GM19043 (cell line): ENCODE measurements at regions not wholly inside any gene's neighbourhood (a gene's known extent, or its start where the extent isn't known, plus 50 kb on each side); places are given as distances from the start of the nearest gene placed in this dataset.
"Not testable (repeated sequence)": the region's sequence is repeated elsewhere in the genome, so short reads cannot be mapped to it uniquely, and the experiment has no call there.

Source experiments
- ATAC-seq: cut with Tn5 transposase; IDR thresholded peaks from one replicate; pipeline ENCODE4 v1.9.1; 2021; ENCODE audit warnings: low read depth; ENCODE audit not compliant: unreplicated experiment

- ATAC-seq: no peak
These were observed 360.5 kb downstream of the ICE1 start for GRCh38 chr5:5783021-5783420.

GRCh38 chr5:5782402-5782801 is 359.9 kb downstream of the ICE1 start:
- no peak for ATAC-seq

- ATAC-seq: no peak
These were observed 358.9 kb downstream of the ICE1 start for GRCh38 chr5:5781335-5781734.

DNA sequence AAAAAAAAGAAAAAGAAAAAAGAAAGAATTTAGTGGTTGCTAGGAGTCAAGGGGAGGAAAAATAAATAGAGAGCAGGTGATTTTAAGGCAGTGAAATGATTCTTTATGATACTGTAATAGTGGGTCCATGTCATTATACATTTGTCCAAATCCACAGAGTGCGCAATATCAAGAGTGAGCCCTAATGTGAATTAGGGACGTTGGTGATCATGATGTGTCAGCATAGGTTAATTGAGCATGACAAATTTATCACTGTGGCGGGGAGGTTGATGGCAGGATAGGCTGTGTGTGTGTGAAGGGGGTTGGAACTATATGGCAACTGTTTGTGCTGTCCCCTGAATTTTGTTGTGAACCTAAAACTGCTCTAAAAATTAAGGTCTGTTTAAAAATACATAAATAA is 357.8 kb downstream of the ICE1 start:
- ATAC-seq: no peak

GRCh38 chr5:5777013-5777412 is 354.5 kb downstream of the ICE1 start:
- no peak for ATAC-seq

- no peak for ATAC-seq
These were observed 349.7 kb downstream of the ICE1 start for GRCh38 chr5:5772202-5772601.

DNA sequence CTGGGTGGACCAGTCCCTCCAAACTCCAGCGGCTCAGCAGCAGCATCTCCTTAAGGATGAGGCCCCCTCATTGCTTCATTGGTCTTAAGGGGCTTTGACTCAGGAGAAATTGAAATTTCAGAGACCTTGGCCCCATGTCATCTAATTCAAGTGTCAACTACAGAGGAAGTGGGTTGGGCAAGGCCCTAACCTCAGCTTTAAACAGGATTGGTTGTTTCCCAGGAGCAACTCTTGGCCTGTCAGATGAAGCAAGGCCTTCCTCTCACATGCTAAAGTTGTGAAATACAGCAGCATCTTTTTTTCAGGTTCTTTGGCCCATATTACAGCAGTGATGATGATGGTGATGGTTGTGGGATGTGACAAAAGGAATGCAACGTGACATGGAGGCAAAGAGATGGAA is 348.3 kb downstream of the ICE1 start:
- ATAC-seq: no peak

DNA sequence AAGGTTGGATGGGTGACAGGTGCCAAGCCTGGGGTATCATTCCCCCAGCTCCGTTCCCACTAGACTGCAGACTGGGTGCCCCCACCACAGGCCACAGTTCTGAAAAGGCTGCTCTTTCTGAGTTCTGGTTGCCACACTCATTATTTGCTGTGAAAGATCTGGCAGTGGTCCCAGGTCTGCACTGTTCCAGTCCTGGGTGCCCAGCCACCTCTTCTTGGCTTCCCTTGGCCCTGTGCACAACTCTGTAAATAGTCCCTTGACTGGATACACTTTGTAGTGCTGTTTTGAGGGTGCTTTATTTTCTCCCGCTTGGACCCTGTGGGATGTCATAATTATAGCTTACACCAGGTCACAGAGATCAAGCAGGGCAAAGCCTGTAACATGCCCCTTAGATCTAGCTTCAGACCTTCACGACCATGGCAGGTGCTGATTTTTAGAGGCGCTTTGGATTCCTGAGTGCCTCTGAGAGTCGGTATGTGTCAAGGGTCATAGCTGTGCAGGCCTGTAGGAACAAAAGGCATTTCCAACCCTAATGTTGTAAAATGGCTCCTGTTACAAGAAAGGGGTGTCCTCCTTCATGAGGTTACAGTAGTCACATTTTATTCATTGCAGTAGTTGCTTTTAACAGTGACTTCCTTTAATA is 344.9 kb downstream of the ICE1 start:
- ATAC-seq: no peak

DNA sequence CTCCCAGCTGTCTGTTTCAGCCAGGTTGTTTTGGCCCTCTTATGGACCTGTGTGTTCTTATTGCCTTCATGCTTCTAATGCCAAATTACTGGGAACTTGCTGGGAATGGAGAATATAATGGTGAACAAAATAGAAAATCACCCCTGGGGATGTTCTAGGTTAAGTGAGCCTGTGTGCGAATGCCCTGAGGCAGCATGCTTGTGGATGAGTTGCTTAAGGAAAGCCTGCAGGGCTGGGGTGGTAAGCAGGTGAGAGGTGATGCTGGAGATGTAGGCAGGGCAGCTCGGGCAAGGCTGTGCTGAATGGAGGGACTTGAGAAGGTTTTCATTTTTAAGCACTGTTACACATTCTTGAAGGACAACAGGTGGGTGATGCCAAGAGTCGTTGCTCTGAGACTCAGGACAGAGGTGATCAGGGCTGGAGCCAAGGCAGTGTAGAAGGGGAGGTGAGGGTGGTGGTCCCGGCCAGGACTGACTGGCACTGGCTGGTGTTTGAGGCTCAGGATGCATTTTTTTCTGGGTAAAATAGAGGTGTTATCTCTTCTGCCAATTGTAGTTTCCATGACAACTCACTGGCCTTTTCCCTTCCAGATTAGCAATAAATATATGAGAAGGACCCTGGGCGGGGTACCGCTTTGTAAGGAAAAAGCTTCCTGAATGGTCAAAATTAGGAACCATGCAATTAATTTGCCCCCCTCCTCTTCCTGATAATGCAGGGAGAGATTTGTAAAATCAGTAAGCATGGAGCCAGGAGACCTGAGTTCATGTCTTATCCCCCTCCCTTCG is 342.8 kb downstream of the ICE1 start:
- ATAC-seq: no peak

DNA sequence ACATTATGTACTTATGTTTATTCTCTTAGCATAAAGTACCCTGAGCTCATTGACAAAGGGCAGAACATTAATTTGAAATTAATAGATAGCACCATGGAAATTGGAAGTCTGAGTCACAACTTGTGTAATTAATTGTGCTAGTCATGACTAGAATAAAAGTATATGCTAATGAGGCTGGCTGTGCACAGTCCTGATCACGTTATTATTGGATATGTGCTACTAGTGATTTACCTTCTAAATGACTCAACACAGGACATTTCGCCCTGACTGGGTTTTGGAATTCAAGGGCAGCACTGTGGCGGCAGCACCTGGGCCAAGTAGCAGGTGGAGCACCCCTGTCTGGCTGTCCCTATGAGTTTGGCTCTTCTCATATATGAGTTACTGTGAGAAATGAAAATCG is 341.8 kb downstream of the ICE1 start:
- no peak for ATAC-seq

- ATAC-seq: no peak
These were observed 334.3 kb downstream of the ICE1 start for GRCh38 chr5:5756762-5757161.

GRCh38 chr5:5755888-5756287 is 333.4 kb downstream of the ICE1 start:
- ATAC-seq: peak; percentile 37

GRCh38 chr5:5752844-5753243 is 330.4 kb downstream of the ICE1 start:
- peak; percentile 67 for ATAC-seq

DNA sequence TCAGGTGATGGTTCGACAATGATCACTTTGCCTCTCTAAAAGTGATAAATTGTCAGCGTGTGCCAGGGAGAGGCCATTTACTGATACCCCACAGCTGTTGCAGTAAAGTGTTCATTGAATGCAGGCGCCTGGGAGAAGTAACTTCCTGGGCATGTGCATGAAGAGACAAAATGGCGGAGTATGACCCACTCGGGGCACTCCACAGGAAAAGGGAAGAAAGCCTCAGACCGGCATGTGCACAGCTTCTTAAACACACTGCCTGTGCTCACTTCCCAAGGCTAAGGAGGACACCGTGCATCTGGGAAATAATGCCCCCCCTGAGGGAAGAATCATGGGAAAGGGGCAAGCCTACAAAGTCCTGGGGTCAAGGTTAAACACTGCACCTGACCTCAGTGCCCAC is 329.5 kb downstream of the ICE1 start:
- no peak for ATAC-seq

- ATAC-seq: peak; percentile 34
These were observed 329.0 kb downstream of the ICE1 start for GRCh38 chr5:5751498-5751897.

GRCh38 chr5:5741418-5741817 is 318.9 kb downstream of the ICE1 start:
- no peak for ATAC-seq

DNA sequence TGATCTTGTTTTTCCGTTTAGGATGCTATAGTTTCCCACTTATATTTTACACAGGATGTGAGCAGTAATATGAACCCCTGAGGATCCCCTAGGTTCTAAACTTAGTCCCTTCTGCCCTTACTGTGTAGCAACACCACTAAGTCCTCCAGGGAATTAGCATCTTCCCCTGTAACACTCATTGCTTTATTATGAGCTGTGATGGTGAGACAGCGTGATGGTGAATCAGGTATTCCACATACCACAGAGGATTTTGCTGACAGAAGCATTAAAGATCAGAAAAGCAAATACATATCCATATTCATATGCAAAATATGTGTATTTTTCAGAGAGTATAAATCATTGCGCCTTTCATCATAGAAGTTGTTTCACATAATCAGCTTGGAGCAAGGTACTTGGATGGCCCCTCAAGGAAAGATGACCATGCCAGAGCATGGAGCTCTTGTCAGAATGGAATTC is 317.0 kb downstream of the ICE1 start:
- peak; percentile 29 for ATAC-seq

- ATAC-seq: peak; percentile 81
These were observed 316.5 kb downstream of the ICE1 start for GRCh38 chr5:5738797-5739489.

- ATAC-seq: no peak
These were observed 313.5 kb downstream of the ICE1 start for GRCh38 chr5:5736007-5736406.

GRCh38 chr5:5733058-5733457 is 310.6 kb downstream of the ICE1 start:
- not testable (repeated sequence) for ATAC-seq

DNA sequence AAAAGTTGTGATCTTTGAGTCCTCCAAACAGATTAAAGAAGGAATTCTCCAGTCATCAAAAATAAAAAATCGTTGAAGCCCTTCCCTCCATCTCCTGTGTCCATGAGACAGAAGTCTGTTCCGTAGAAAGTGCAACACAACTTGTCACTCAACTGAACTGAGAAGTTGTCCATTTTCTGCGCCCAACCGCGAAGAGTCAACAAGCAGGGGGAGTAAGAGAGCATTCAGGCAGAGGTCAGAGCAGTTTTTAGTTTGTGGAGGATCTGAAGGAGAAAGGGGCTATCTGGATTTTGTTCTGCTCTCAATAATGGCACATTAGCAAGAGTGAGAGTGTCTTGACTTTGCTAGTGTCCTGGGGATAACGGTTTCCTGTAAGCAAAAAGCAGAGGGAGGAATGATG is 303.9 kb downstream of the ICE1 start:
- ATAC-seq: no peak

- ATAC-seq: no peak
These were observed 299.4 kb downstream of the ICE1 start for GRCh38 chr5:5721881-5722280.
